ENCODE measurements at regions not wholly inside any gene's neighbourhood (a gene's known extent, or its start where the extent isn't known, plus 50 kb on each side); places are given as distances from the start of the nearest gene placed in this dataset.

GRCh38 chr10:107545717-107546116 lies 381.2 kb upstream of the SORCS1 start:
- TF ChIP-seq REST (IDR thresholded peaks at IDR 0.05; ENCODE audit: low read depth) = no peak
- no peak for TF ChIP-seq USF1 (IDR thresholded peaks at IDR 0.05)
- TF ChIP-seq TAF1 (IDR thresholded peaks at IDR 0.05; ENCODE audit: low read depth) = no peak
- no peak for TF ChIP-seq RAD21 (IDR thresholded peaks at IDR 0.05; ENCODE audit: low read depth)
- no peak for TF ChIP-seq NFIC (IDR thresholded peaks at IDR 0.05)
- TF ChIP-seq EP300 (IDR thresholded peaks at IDR 0.05; ENCODE audit: borderline replicate concordance) = no peak
- TF ChIP-seq FOXM1 (IDR thresholded peaks at IDR 0.05; ENCODE audit: borderline replicate concordance, low read depth) = no peak
- TF ChIP-seq TCF12 (IDR thresholded peaks at IDR 0.05; ENCODE audit: low read depth) = no peak
- no peak for TF ChIP-seq ZBTB7A (IDR thresholded peaks at IDR 0.05; ENCODE audit: low read depth)
- TF ChIP-seq MAX (IDR thresholded peaks at IDR 0.05) = no peak
- TF ChIP-seq TEAD4 (IDR thresholded peaks at IDR 0.05) = no peak

Measured in Ishikawa (cell line).